ENCODE measurements at regions not wholly inside any gene's neighbourhood (a gene's known extent, or its start where the extent isn't known, plus 50 kb on each side); places are given as distances from the start of the nearest gene placed in this dataset.

- no peak for TF ChIP-seq MAZ (IDR thresholded peaks at IDR 0.05; ENCODE audit: borderline replicate concordance, low read depth, low read length)
- no peak for TF ChIP-seq MAZ (CRISPR knock-in tag; IDR thresholded peaks at IDR 0.05; ENCODE audit: low read depth)
- TF ChIP-seq MXD4 (CRISPR knock-in tag; IDR thresholded peaks at IDR 0.05) = no peak
- no peak for TF ChIP-seq CTCF (CRISPR knock-in tag; IDR thresholded peaks at IDR 0.05)
- no peak for TF ChIP-seq TBL1XR1 (IDR thresholded peaks at IDR 0.05; ENCODE audit: borderline replicate concordance, low read length, partially characterized antibody)
These were observed 122.2 kb upstream of the RTL1 start for GRCh38 chr14:101025696-101026095.
